22Rv1 (cell line): ENCODE measurements at regions not wholly inside any gene's neighbourhood (a gene's known extent, or its start where the extent isn't known, plus 50 kb on each side); places are given as distances from the start of the nearest gene placed in this dataset.

ENCODE experiments used
- H3K27ac ChIP-seq: fragments of 450-650 bp; 2 replicates; pipeline ENCODE4 v1.5.1; 2017
- CTCF ChIP-seq: fragments of 450-650 bp; IDR thresholded peaks from 2 replicates; pipeline ENCODE4 v1.5.1; 2017; ENCODE audit warnings: mild to moderate bottlenecking
- ZFX ChIP-seq: fragments of 450-650 bp; IDR thresholded peaks from 2 replicates; pipeline ENCODE4 v1.6.1; 2017; ENCODE audit warnings: antibody characterized with exemption, borderline replicate concordance

GRCh38 chr6:23114812-23115504 lies 545.6 kb downstream of the HDGFL1 start:
- no peak for TF ChIP-seq CTCF
- no peak for TF ChIP-seq ZFX

GRCh38 chr6:23137611-23138010 lies 568.2 kb downstream of the HDGFL1 start:
- TF ChIP-seq ZFX (no peak), CTCF (no peak)
- H3K27ac ChIP-seq: no peak overlapping the region

More at GRCh38 chr6:23114812-23115504, 545.6 kb downstream of the HDGFL1 start:
- H3K27ac ChIP-seq: no peak overlapping the region

- no peak overlapping the region for H3K27ac ChIP-seq
- TF ChIP-seq ZFX (no peak), CTCF (no peak)
Measured at GRCh38 chr6:23140871-23141270, 571.5 kb downstream of the HDGFL1 start.

GRCh38 chr6:23145781-23146180 lies 576.4 kb downstream of the HDGFL1 start:
- TF ChIP-seq CTCF (no peak), ZFX (no peak)

GRCh38 chr6:23154159-23154558 lies 584.8 kb downstream of the HDGFL1 start:
- no peak overlapping the region for H3K27ac ChIP-seq
- TF ChIP-seq CTCF (no peak), ZFX (no peak)

More at GRCh38 chr6:23145781-23146180, 576.4 kb downstream of the HDGFL1 start:
- H3K27ac ChIP-seq: no peak overlapping the region

- TF ChIP-seq ZFX: no peak
- no peak overlapping the region for H3K27ac ChIP-seq
Measured at GRCh38 chr6:23170049-23170448, 600.7 kb downstream of the HDGFL1 start.

- no peak overlapping the region for H3K27ac ChIP-seq
- TF ChIP-seq CTCF (no peak), ZFX (no peak)
Measured at GRCh38 chr6:23173234-23173633, 603.9 kb downstream of the HDGFL1 start.
